ENCODE measurements at regions not wholly inside any gene's neighbourhood (a gene's known extent, or its start where the extent isn't known, plus 50 kb on each side); places are given as distances from the start of the nearest gene placed in this dataset.

DNA sequence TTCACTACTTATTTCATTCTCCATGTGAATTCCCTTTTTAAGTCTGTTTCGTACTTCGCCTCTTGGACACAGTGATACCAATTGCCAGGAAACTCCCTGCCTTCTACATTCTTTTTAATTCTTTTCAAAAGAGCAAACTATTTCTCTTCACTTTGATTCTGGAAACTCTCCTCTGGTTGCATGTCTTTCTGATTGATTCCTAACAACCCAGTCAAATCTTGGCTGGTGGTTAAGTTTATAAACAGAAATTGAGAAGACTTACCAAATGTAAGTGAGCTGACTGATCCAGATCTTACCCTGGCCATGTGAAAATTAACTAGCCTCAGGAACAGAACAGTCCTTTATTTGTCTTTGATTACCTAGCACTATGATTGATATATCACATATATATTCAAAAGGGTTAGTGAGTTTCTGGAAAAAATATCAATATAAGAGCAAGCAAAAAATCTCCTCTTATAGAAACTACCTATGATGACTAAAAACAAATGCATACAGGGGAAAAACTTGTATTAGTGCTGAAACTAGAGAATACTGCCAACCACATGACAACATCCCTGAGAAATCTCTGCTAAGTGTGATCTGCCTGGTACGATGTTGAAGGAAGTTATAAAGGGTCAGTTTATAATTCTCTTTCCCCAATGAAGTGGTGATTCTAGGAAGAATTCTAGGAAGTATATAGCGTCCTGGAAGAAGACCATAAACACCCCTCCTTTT, 152.6 kb upstream of the HTR2A start:
- H3K27me3 Mint-ChIP-seq = no peaks in the 10 kb centered on the region
- H3K4me1 Mint-ChIP-seq = no peaks in the 10 kb centered on the region
- no peaks in the 10 kb centered on the region for H3K9me3 Mint-ChIP-seq (ENCODE audit: low read depth)
- H3K36me3 Mint-ChIP-seq = no peaks in the 10 kb centered on the region
- H3K27ac Mint-ChIP-seq = no peak overlapping the region
- H3K4me3 Mint-ChIP-seq = no peak overlapping the region
- DNase-seq (no peak), ATAC-seq (no peak)
- CTCF ChIA-PET = no interaction called here

DNA sequence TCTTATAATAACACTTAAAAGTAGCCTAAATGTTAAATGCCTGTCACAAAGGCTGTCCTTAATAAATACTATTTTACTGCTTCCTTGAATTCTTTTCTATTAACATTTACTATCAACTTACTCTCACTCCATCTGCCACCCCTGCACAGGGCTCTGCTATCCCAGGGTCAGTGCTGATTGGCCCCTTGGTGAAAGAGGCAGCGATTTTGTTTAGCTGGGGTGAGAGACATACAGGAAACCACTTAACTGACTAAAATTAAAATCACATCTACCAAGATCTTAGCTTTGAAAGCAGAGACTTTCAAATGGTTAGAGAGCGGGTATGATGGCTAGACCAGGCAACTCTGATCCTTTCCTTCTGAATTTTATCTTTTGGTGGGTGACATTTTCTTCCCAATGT, 149.9 kb upstream of the HTR2A start:
- H3K4me1 Mint-ChIP-seq = no peaks in the 10 kb centered on the region
- no peak overlapping the region for H3K4me3 Mint-ChIP-seq
- no peaks in the 10 kb centered on the region for H3K9me3 Mint-ChIP-seq (ENCODE audit: low read depth)
- no peaks in the 10 kb centered on the region for H3K36me3 Mint-ChIP-seq
- no peak for DNase-seq
- no peak for ATAC-seq
- no peaks in the 10 kb centered on the region for H3K27me3 Mint-ChIP-seq
- CTCF ChIA-PET = no interaction called here
- H3K27ac Mint-ChIP-seq = no peak overlapping the region

- Mint-ChIP-seq H3K4me1 (no peaks in the 10 kb centered on the region), H3K4me3 (no peak overlapping the region), H3K9me3 (ENCODE audit: low read depth) (no peaks in the 10 kb centered on the region), H3K36me3 (no peaks in the 10 kb centered on the region), H3K27me3 (peaks cover 5% of the 10 kb centered on the region), H3K27ac (no peak overlapping the region)
- DNase-seq (no peak), ATAC-seq (no peak)
- CTCF ChIA-PET = no interaction called here
Measured at GRCh38 chr13:47044842-47045241, 148.0 kb upstream of the HTR2A start.

GRCh38 chr13:47039106-47039505, 142.3 kb upstream of the HTR2A start:
- ATAC-seq (no peak), DNase-seq (no peak)
- Mint-ChIP-seq H3K36me3 (no peaks in the 10 kb centered on the region), H3K4me3 (no peak overlapping the region), H3K4me1 (no peaks in the 10 kb centered on the region), H3K9me3 (ENCODE audit: low read depth) (no peaks in the 10 kb centered on the region), H3K27me3 (peaks cover 8% of the 10 kb centered on the region), H3K27ac (no peak overlapping the region)
- CTCF ChIA-PET = no interaction called here

DNA sequence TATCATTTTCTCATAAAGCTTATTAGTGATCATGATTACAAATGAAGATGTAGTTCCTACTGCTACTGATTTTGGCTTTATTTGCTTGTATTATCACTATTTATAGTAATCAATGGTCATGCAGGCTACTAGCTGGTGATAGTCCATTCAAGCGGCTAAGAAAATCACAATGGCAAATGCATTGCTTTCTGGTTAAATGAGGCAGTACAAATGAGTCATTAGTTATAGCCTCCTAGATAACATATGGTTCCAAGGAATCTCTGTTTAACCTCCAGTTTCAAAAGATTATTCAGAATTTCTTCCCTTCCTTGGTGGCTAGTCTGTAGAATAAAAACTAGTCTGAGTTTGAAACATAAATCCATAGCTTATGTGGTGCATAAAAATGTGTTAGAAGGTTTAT, 141.3 kb upstream of the HTR2A start:
- CTCF ChIA-PET = no interaction called here
- Mint-ChIP-seq H3K4me1 (no peaks in the 10 kb centered on the region), H3K27me3 (peaks cover 8% of the 10 kb centered on the region), H3K27ac (no peak overlapping the region), H3K9me3 (ENCODE audit: low read depth) (no peaks in the 10 kb centered on the region), H3K36me3 (no peaks in the 10 kb centered on the region), H3K4me3 (no peak overlapping the region)
- no peak for DNase-seq
- no peak for ATAC-seq

GRCh38 chr13:47036294-47037008, 139.6 kb upstream of the HTR2A start:
- H3K36me3 Mint-ChIP-seq = no peaks in the 10 kb centered on the region
- H3K27me3 Mint-ChIP-seq = peaks cover 8% of the 10 kb centered on the region
- H3K4me3 Mint-ChIP-seq = no peak overlapping the region
- no peaks in the 10 kb centered on the region for H3K4me1 Mint-ChIP-seq
- no peak overlapping the region for H3K27ac Mint-ChIP-seq
- CTCF ChIA-PET = no interaction called here
- no peak for DNase-seq
- no peaks in the 10 kb centered on the region for H3K9me3 Mint-ChIP-seq (ENCODE audit: low read depth)
- no peak for ATAC-seq

DNA sequence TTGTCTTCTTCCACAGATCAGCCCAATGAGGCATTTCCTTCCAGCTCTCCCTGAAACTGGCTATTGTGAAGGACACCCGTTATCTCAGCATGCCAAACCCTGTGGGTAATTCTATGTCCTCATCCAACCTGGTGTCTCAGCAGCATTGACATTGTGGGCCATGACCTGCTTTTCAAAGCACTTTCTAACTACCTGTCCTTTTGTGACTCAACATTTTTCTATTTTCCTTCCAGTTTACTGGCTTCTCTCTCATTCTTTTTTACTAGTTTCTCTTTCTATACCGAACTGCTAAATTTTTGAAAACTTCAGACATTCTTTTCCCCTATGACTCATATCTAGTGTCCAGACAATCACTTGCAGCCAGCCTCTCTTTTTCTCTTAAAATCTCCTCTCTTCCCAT, 136.4 kb upstream of the HTR2A start:
- Mint-ChIP-seq H3K9me3 (ENCODE audit: low read depth) (no peaks in the 10 kb centered on the region), H3K4me3 (no peak overlapping the region), H3K36me3 (no peaks in the 10 kb centered on the region), H3K27me3 (peaks cover 3% of the 10 kb centered on the region), H3K4me1 (no peaks in the 10 kb centered on the region), H3K27ac (no peak overlapping the region)
- DNase-seq (no peak), ATAC-seq (no peak)
- CTCF ChIA-PET = no interaction called here

DNA sequence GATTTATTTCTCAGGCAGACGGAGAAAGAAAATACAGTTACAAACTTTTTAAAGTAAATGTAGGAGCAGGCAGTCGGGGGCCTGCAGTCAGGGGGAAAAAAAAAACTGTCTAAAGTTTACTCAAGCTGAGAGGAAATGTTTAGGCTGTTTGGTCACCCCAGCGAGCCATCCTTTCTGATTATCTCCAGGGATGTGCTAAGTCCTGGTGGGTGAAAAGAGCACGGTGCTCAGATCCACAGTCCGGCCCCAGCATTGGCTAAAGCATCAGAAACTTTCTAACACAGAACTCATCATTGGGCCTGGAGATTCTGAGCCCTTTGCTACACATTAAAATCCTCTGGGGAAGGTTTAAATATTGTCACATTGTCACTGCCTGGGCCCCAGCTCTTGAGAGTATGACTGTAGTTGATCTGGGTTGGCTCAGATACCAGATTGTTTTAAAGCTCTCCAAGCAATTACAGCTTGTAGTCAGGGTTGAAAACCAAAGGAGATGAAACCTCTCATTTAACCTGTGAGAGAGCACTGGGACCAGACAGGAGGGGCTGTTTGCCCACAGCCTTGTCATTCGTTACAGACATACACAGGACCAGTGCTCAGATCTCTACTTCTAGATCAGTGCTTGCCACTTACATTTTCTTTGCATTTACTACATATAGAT, 131.1 kb upstream of the HTR2A start:
- CTCF ChIA-PET = no interaction called here
- Mint-ChIP-seq H3K4me1 (no peaks in the 10 kb centered on the region), H3K9me3 (ENCODE audit: low read depth) (no peaks in the 10 kb centered on the region), H3K27me3 (no peaks in the 10 kb centered on the region), H3K4me3 (no peak overlapping the region), H3K27ac (no peak overlapping the region), H3K36me3 (no peaks in the 10 kb centered on the region)
- no peak for DNase-seq
- no peak for ATAC-seq

DNA sequence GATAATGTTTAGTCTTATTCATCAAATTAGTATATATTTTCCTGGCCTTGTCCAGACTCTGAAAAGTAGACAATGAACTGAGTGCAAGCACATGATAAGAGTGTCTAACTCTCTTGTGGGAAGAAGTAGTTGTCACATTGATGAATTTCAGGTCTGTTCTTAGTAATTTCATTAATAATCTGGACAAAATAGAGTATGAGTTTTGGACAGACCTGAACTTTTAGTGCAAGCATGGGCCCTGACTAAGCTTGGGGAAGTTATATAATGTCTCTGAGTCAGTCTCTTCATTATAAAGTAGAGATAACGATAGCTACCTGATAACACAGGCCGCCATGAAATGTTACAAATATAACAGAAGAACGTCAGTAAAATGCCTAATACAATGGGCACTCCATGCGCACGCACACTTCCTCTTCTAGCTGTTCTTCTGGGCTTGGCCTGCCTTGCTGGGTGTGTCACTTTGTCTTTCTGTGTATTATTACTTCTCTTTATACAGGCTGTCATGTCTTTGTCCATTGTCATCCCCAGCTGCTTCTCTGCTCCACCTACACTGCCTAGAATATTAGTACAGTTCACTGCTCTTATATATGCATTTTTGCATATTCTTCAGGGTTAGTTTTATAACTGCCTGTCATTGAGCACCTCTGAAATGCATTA, 129.1 kb upstream of the HTR2A start:
- ATAC-seq = no peak
- Mint-ChIP-seq H3K36me3 (no peaks in the 10 kb centered on the region), H3K4me3 (no peak overlapping the region), H3K4me1 (no peaks in the 10 kb centered on the region), H3K27me3 (peaks cover 3% of the 10 kb centered on the region), H3K27ac (no peak overlapping the region), H3K9me3 (ENCODE audit: low read depth) (no peaks in the 10 kb centered on the region)
- no peak for DNase-seq
- CTCF ChIA-PET = no interaction called here

- Mint-ChIP-seq H3K4me1 (no peaks in the 10 kb centered on the region), H3K4me3 (no peak overlapping the region), H3K9me3 (ENCODE audit: low read depth) (no peaks in the 10 kb centered on the region), H3K36me3 (no peaks in the 10 kb centered on the region), H3K27me3 (peaks cover 3% of the 10 kb centered on the region), H3K27ac (no peak overlapping the region)
- DNase-seq (no peak), ATAC-seq (no peak)
- CTCF ChIA-PET = no interaction called here
Measured at GRCh38 chr13:47019977-47020376, 123.1 kb upstream of the HTR2A start.

- Mint-ChIP-seq H3K4me3 (no peak overlapping the region), H3K36me3 (no peaks in the 10 kb centered on the region), H3K27ac (no peak overlapping the region), H3K9me3 (ENCODE audit: low read depth) (no peaks in the 10 kb centered on the region), H3K27me3 (peaks cover 3% of the 10 kb centered on the region), H3K4me1 (no peaks in the 10 kb centered on the region)
- ATAC-seq (no peak), DNase-seq (no peak)
- CTCF ChIA-PET = no interaction called here
Measured at GRCh38 chr13:47017476-47017875, 120.6 kb upstream of the HTR2A start.

GRCh38 chr13:47008318-47008717, 111.5 kb upstream of the HTR2A start:
- Mint-ChIP-seq H3K36me3 (no peaks in the 10 kb centered on the region), H3K27ac (no peak overlapping the region), H3K4me1 (no peaks in the 10 kb centered on the region), H3K9me3 (ENCODE audit: low read depth) (no peaks in the 10 kb centered on the region), H3K27me3 (peaks cover 2% of the 10 kb centered on the region), H3K4me3 (no peak overlapping the region)
- CTCF ChIA-PET = interaction anchor here (0.9 kb wide), 1 partner anchor 113 kb away, joined by 3 read pairs; no protein-coding TSS in a partner anchor
- DNase-seq (no peak), ATAC-seq (no peak)

DNA sequence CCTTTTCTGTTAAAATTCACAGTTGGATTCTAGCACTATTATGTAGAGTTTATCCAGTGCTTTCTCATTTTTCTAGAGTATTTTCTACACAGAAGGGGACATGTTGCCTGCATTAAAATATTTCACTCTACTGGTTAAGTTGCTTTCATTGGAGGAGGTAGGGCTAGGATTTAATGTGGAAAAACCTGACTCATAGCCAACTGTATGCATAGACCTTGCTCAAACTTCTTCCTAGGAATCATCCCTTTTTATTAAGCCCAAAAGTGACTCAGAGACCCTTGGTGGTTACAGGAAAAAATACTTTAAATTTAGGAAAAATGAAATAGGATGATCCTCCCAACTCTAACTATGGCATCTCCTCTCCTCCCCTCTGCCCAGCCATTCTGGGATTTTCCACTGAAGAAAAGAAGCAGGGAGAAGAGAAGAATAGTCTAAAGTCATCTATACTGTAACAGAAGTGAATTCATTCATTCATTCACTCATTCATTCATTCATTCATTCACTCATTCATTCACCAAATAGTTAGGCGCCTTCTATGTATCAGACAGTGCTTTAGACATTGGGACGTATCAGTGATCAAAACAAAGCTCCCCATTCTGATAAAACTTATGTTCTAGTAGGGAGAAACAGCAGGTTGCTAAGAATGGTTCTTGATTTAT, 109.0 kb upstream of the HTR2A start:
- no peaks in the 10 kb centered on the region for H3K36me3 Mint-ChIP-seq
- H3K4me1 Mint-ChIP-seq = no peaks in the 10 kb centered on the region
- DNase-seq (no peak), ATAC-seq (no peak)
- no peaks in the 10 kb centered on the region for H3K27me3 Mint-ChIP-seq
- H3K9me3 Mint-ChIP-seq (ENCODE audit: low read depth) = no peaks in the 10 kb centered on the region
- CTCF ChIA-PET = no interaction called here
- no peak overlapping the region for H3K4me3 Mint-ChIP-seq
- no peak overlapping the region for H3K27ac Mint-ChIP-seq

Data from activated CD8-positive, alpha-beta memory T cell treated with anti-CD3 and anti-CD28 coated beads, Interleukin-2, amount 10 ng/mL, durations not matched to agents 7 days and 5 days (primary cell).